NCI-H2227 (cell line): ENCODE measurements at regions not wholly inside any gene's neighbourhood (a gene's known extent, or its start where the extent isn't known, plus 50 kb on each side); places are given as distances from the start of the nearest gene placed in this dataset.
"Not testable (repeated sequence)": the region's sequence is repeated elsewhere in the genome, so short reads cannot be mapped to it uniquely, and the experiment has no call there.

ENCODE experiments used
- DNase-seq: peaks from one replicate; lab custom pipeline; 2025; ENCODE audit not compliant: unreplicated experiment; lab: John Stamatoyannopoulos, UW

- no peak for DNase-seq
Measured at GRCh38 chr1:30138891-30139290, 584.5 kb downstream of the MATN1 start.

DNA sequence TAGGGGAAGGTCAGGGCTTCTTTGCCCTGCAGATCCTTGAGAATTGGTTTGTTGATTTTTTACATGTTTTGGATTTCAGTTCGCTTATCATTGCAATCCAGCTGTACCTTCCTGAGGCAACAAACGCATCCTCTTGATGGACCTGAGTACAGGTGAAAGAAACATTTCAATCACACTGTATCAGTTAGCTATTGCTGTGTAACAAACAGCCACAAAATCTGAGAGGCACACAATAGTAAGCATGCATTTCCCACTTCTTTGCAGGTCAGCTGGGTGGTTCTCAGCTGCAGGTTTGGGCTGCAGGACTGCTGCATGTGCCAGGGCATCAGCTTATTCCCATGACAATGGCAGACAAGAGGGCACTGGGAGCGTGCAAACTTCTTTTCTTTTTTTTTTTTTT lies 586.4 kb downstream of the MATN1 start:
- DNase-seq, result no peak

GRCh38 chr1:30135698-30136097 lies 587.7 kb downstream of the MATN1 start:
- no peak for DNase-seq

- DNase-seq, result no peak
Measured at GRCh38 chr1:30134466-30135217, 588.7 kb downstream of the MATN1 start.

- no peak for DNase-seq
Measured at GRCh38 chr1:30133414-30134055, 589.9 kb downstream of the MATN1 start.

DNA sequence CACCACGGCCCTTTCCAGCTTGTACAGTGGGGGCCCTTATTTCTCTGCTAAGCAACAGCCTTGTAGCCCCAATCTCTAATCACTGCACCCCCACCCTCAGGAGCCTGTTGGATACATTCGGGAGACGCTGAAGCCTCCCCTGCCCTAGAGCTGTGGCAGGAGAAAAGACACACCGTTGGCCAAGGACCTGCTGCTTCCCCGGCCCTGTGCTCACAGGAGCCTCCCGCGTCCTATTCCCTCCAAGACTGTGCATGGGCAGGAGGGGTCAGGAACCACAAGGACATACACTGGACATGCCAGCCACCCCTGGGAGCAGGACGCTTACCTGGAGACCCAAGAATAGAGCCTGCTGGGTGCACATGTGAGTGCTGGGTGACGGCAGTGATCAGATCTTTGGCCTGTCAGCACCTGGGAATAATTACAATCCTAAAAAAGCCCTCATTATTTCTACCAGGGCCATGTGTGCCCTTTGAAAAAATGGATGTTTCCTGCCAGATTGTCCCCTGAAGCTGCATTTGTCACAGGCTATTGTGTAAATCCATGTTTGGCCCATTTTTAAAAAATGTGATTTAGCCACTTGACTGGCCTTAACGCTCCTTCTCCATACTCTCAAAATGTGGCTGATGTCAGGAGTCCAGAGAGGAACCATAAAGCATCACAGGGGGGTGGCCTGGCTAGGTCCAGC lies 590.6 kb downstream of the MATN1 start:
- no peak for DNase-seq

- not testable (repeated sequence) for DNase-seq
Measured at GRCh38 chr1:30130566-30130965, 592.8 kb downstream of the MATN1 start.

DNA sequence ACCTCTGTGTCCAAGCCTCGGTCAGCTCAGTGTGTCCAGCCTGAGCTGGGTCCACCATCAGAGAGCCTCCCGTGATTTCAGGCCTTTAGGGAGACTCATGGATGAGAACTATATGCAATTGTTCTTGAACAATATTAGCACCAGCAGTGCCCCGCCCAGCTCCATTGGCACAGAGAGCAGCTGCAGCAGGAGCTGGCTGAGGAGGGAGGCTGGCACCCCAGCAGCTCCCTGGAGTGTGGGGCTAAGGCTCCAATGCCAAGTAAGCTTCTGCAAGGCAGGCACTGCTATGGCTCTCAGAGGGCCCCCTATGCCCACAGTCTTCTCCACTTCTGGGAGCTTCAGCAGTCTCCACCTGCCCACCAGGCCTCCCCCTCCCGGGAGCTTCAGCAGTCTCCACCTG lies 593.3 kb downstream of the MATN1 start:
- no peak for DNase-seq

- DNase-seq, result no peak
Measured at GRCh38 chr1:30129421-30130055, 593.8 kb downstream of the MATN1 start.

- no peak for DNase-seq
Measured at GRCh38 chr1:30129001-30129408, 594.4 kb downstream of the MATN1 start.

- DNase-seq, result peak; percentile 91
Measured at GRCh38 chr1:30126848-30127247, 596.5 kb downstream of the MATN1 start.

GRCh38 chr1:30125821-30126170 lies 597.6 kb downstream of the MATN1 start:
- DNase-seq, result no peak

DNA sequence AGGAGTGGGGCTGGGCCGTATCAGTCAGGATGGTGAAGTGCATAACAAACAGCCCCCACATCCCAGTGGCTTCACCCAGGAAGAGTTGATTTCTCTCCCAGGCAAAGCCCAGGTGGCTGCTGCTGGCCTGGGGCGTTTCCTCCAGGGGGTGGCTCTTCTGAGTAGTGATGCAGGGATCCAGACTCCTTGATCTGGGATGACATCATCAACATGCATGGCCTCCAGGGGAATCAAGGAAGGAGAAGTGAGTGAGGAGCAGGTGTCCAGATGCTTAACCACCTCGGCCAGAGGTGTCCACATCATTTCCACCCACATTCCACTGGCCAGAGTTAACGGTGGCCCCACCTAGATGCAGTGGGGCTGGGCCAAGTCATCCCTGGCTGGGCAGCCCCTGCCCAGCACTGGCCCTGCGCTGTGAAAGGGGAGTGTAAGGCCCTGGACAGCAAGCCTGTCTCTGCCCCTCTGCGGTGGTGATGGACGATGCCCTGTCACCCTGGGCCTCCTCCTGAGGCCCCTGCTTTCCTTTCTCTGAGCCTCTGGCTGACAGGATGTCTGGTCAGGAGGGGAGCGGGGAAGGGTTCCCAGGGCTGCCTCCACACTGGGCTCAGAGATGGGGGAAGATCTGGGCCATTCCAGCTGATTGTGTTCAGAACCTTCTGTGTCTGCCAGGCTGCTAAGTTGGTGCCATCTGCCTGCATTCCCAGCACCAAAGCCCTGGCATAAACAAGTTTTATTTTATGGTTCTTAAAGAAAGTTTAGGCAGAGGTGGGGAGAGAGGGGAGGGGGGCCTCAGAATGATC lies 598.2 kb downstream of the MATN1 start:
- no peak for DNase-seq

- DNase-seq, result no peak
Measured at GRCh38 chr1:30123896-30124295, 599.5 kb downstream of the MATN1 start.

DNA sequence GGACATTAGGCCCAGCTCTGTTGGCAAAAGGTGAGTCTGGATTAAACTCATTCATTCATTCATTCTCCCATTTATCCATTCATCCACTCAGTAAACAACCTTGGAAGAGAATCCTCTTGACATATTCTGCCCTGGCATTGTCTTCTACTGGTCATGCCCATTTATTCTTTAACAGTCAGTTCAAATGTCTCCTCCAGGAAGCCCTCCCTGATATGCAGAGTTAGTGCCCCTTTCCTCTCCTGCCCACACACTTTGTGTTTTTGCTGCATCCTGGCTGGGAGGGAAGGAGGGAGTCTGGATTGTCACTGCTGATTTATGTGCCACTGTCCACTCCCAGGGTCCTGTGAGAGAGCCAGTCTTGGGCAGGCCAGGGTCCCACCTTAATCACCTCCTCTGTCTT lies 600.3 kb downstream of the MATN1 start:
- DNase-seq, result no peak

DNA sequence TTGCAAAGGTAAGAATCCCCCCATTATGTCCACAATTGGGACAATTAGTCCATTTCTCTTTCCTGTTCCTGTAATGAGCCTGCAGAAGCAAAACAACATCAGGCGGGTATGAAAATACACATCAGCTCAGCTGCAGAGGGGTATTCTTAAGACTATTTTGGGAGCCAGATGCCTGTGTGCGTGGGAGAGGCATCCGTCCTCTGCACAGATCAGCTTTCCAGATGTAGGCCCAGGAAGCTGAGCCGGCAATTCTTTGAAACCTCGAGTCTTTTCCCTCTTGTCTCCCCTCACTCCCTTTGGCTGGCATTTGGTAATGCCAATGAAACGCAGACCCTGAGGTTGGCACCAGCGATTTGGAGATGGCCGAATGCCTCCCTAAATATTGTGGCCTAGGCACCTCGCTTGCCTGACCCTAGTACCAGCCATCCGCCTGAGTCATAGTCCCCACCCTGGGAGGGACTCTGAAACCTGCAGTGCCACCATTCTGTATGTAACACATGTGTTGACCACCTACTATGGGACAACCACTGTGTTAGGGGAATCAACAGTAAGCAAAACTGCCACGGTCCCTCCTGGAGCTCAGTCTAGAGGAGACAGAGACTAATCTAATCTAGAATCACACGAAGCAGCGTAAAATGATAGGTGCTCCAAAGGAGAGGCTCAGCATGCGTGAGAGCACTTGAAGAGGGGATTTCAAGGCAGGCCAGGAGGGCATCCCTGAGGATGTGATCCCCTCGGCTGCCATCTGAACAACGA lies 603.0 kb downstream of the MATN1 start:
- DNase-seq, result no peak

DNA sequence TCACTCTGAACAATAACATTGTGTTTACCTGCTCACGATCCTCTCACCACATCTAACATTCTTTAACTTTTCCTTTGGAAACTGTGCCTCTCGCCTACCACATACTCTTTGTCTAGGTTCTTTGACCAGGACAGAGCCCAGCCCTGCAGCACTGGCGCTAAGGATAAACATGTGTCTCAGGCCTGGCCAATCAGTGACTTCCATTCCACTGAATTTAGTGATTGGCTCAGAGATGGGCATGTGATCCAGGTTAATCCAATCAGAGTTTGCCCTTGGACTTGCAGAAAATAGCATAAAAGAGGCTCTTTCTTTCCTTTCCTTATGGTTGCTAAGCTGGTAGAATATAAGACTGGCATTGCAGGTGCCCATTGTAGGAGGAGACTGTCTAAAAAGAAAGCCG lies 605.7 kb downstream of the MATN1 start:
- no peak for DNase-seq

GRCh38 chr1:30111431-30111830 lies 612.0 kb downstream of the MATN1 start:
- DNase-seq, result peak; percentile 82

DNA sequence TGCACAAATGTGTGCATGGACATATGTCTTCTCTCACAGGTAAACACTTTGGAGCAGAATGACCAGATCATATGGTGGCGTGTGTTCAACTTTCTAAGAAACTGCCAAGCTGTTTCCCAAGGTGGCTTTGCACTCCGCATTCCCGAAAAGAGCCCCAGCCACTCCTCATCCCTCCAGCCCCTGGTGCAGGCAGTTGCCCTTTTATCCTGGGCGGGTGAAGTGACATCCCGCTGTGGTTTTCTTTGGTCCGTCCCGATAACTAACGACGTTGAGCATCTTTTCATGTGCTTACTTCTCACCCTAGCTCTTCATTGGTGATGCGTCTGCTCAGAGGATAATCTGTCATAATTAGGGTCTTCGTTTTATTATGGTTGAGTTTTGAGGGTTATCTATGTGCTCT lies 612.5 kb downstream of the MATN1 start:
- peak; percentile 15 for DNase-seq

- DNase-seq, result peak; percentile 20
Measured at GRCh38 chr1:30109853-30110252, 613.5 kb downstream of the MATN1 start.
